GM10266 (cell line): ENCODE measurements at regions not wholly inside any gene's neighbourhood (a gene's known extent, or its start where the extent isn't known, plus 50 kb on each side); places are given as distances from the start of the nearest gene placed in this dataset.

Experiments
- DNase-seq: peaks from one replicate; pipeline ENCODE4 v3.0.0; 2012; ENCODE audit errors: extremely low spot score
- CTCF ChIP-seq: IDR thresholded peaks from 2 replicates; pipeline ENCODE4 v1.5.1; 2012; ENCODE audit warnings: mild to moderate bottlenecking, low read depth; ENCODE audit not compliant: control insufficient read depth, insufficient read depth; ENCODE audit errors: missing control alignments

- no peak for DNase-seq
- no peak for TF ChIP-seq CTCF
Measured at GRCh38 chr11:19459240-19459639, 218.5 kb upstream of the E2F8 start.

GRCh38 chr11:19458721-19459120 lies 218.0 kb upstream of the E2F8 start:
- no peak for DNase-seq
- no peak for TF ChIP-seq CTCF

GRCh38 chr11:19458231-19458630 lies 217.5 kb upstream of the E2F8 start:
- DNase-seq, result no peak
- no peak for TF ChIP-seq CTCF

GRCh38 chr11:19455731-19456130 lies 215.0 kb upstream of the E2F8 start:
- no peak for DNase-seq
- no peak for TF ChIP-seq CTCF

- no peak for TF ChIP-seq CTCF
- no peak for DNase-seq
Measured at GRCh38 chr11:19453651-19454257, 213.0 kb upstream of the E2F8 start.

- no peak for TF ChIP-seq CTCF
- no peak for DNase-seq
Measured at GRCh38 chr11:19451609-19452008, 210.9 kb upstream of the E2F8 start.

GRCh38 chr11:19450282-19450681 lies 209.5 kb upstream of the E2F8 start:
- DNase-seq, result no peak
- no peak for TF ChIP-seq CTCF
